HepG2 (cell line): ENCODE measurements at regions not wholly inside any gene's neighbourhood (a gene's known extent, or its start where the extent isn't known, plus 50 kb on each side); places are given as distances from the start of the nearest gene placed in this dataset.

ENCODE experiments used
- HNF4G ChIP-seq, 2 experiments: sonication (generic) in 1 of 2; formaldehyde crosslinking in 1 of 2; IDR thresholded peaks; 2 replicates each; pipeline versions ENCODE4 v1.4.0 to v1.6.1; 2011 to 2020; ENCODE audit warnings: borderline replicate concordance in 2 of 2, low read depth in 2 of 2, mild to moderate bottlenecking in 2 of 2, low read length in 1 of 2, missing genetic modification reagents in 1 of 2, moderate library complexity in 1 of 2
- HNRNPK ChIP-seq: fragments of 200-400 bp; formaldehyde crosslinking; IDR thresholded peaks from 2 replicates; pipeline ENCODE4 v1.6.1; 2018; ENCODE audit warnings: low read length, low read depth, moderate library complexity, mild to moderate bottlenecking; ENCODE audit not compliant: poor library complexity, severe bottlenecking
- MAZ ChIP-seq, 2 experiments: sonication (generic) in 1 of 2; formaldehyde crosslinking in 1 of 2; IDR thresholded peaks; 2 replicates each; pipeline versions ENCODE4 v1.5.0 to v1.6.1; 2012 to 2020; ENCODE audit warnings: low read depth in 2 of 2, mild to moderate bottlenecking in 2 of 2, borderline replicate concordance in 1 of 2, improper control_type of control experiment in 1 of 2, low read length in 1 of 2, missing genetic modification reagents in 1 of 2, moderate library complexity in 1 of 2
- PAXIP1 ChIP-seq: sonication (generic); formaldehyde crosslinking; conservative IDR thresholded peaks from 2 replicates; pipeline ENCODE4 v1.4.0; 2020; ENCODE audit warnings: mild to moderate bottlenecking, missing genetic modification reagents, moderate library complexity
- RFX5 ChIP-seq: IDR thresholded peaks from 2 replicates; pipeline ENCODE4 v1.6.1; 2011; ENCODE audit warnings: low read depth, low read length, improper control_type of control experiment
- SMAD1 ChIP-seq: sonication (generic); formaldehyde crosslinking; IDR thresholded peaks from 2 replicates; pipeline ENCODE4 v1.4.0; 2020; ENCODE audit warnings: missing genetic modification reagents, low read depth, mild to moderate bottlenecking, borderline replicate concordance
- SRF ChIP-seq: IDR thresholded peaks from 2 replicates; pipeline ENCODE4 v1.6.1; 2011; ENCODE audit warnings: mild to moderate bottlenecking, low read depth, low read length, moderate library complexity
- THAP8 ChIP-seq: sonication (generic); formaldehyde crosslinking; IDR thresholded peaks from 2 replicates; pipeline ENCODE4 v1.5.1; 2020; ENCODE audit warnings: missing genetic modification reagents, mild to moderate bottlenecking, borderline replicate concordance
- TRIM24 ChIP-seq: sonication (generic); formaldehyde crosslinking; IDR thresholded peaks from 2 replicates; pipeline ENCODE4 v1.8.0; 2022; ENCODE audit warnings: mild to moderate bottlenecking, missing genetic modification reagents
- ZGPAT ChIP-seq: IDR thresholded peaks from 2 replicates; pipeline ENCODE4 v1.6.1; 2016; ENCODE audit warnings: mild to moderate bottlenecking
- ZNF609 ChIP-seq: sonication (generic); formaldehyde crosslinking; IDR thresholded peaks from 2 replicates; pipeline ENCODE4 v1.4.0; 2020; ENCODE audit warnings: mild to moderate bottlenecking, missing genetic modification reagents, borderline replicate concordance
- ZNF691 ChIP-seq: sonication (generic); formaldehyde crosslinking; IDR thresholded peaks from 2 replicates; pipeline ENCODE4 v1.4.0; 2020; ENCODE audit warnings: missing genetic modification reagents, low read depth, mild to moderate bottlenecking, borderline replicate concordance

GRCh38 chr10:33661580-33662336 lies 327.3 kb upstream of the NRP1 start (continued):
- TF ChIP-seq PAXIP1 (CRISPR knock-in tag), result peak; percentile 67
- no peak for TF ChIP-seq SMAD1
- no peak for TF ChIP-seq SRF
- TF ChIP-seq RFX5, result no peak
- no peak for TF ChIP-seq HNRNPK
- TF ChIP-seq HNF4G (IDR thresholded peaks at IDR 0.05; ENCODE audit: borderline replicate concordance, low read depth, low read length), result peak; percentile 43
- no peak for TF ChIP-seq HNF4G (CRISPR knock-in tag; IDR thresholded peaks at IDR 0.05; ENCODE audit: borderline replicate concordance, low read depth)
- 0 out of 2 replicates have a peak, but pooled peaks have one; percentile 20 for TF ChIP-seq MAZ (IDR thresholded peaks at IDR 0.05; ENCODE audit: borderline replicate concordance, low read depth, low read length)
- no peak for TF ChIP-seq MAZ (CRISPR knock-in tag; IDR thresholded peaks at IDR 0.05; ENCODE audit: low read depth)
- peak; percentile 30; the same call in 1 of the 2 replicates for TF ChIP-seq ZNF609 (CRISPR knock-in tag)
- TF ChIP-seq ZGPAT (CRISPR knock-in tag), result peak; percentile 59; the same call in 1 of the 2 replicates
- TF ChIP-seq TRIM24, result peak; percentile 42; the same call in 1 of the 2 replicates
- TF ChIP-seq THAP8 (CRISPR knock-in tag), result no peak
- TF ChIP-seq ZNF691 (CRISPR knock-in tag), result no peak
